Activated T-cell treated with anti-CD3 and anti-CD28 coated beads for 48 hours (primary cell): ENCODE measurements at regions not wholly inside any gene's neighbourhood (a gene's known extent, or its start where the extent isn't known, plus 50 kb on each side); places are given as distances from the start of the nearest gene placed in this dataset.

ENCODE experiments used
- DNase-seq: peaks from one replicate; pipeline ENCODE4 v3.0.0-alpha.2; 2020; ENCODE audit warnings: low read depth

DNA sequence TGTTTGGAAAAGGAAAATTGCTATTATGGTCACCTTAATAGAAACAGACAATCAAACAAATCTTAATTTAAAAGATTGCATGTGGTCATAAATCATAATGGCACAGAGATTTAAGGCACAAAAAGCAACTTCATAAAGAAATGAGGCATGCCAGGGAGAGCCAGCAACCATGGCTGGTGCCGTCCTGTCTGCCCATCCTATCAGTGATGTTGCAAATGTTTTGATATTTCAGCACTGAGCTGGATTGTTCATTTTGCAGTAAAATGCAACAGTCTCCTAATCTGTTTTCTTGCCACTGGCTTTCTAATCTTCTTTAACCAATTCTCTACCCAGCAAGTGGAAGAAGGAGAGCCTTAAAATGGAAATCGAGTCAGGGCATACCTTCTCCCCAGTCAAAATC, 249.8 kb downstream of the SAMD5 start:
- no peak for DNase-seq

DNA sequence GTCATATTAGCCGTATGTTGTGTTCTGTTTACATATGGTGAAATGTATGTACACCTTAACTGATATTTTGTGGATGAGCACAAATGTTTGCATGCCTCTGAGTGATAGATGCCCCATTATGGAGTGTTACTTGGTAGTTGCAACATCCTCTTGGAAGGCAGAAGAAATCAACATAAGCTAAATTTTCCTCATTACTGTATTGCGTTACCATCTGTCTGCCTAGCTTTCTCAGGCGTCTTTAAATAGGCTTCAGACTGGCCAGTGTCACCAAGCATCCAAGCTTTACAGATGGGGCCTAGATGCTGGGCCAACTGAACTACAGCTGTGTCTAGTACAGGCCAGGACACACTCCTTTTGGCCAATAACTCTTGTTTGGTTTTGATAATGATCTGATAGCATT, 250.6 kb downstream of the SAMD5 start:
- no peak for DNase-seq

DNA sequence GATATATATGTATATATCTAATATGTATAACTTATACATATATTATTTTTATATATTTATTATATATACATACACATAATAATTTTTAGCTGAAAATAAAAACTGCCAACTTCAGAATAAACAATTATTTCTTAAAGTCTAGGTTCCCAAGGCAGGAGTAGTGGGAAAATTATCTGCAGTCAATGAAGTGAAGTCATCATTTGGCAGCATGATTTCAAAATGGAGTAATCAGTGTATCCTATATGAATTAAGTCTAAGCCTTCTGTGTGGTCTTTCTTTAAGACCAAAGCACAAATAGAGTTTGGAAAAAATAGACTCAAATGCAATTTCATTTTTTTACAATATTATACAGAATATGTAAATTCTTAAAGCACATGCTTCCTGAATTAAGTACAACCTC, 251.0 kb downstream of the SAMD5 start:
- no peak for DNase-seq

DNA sequence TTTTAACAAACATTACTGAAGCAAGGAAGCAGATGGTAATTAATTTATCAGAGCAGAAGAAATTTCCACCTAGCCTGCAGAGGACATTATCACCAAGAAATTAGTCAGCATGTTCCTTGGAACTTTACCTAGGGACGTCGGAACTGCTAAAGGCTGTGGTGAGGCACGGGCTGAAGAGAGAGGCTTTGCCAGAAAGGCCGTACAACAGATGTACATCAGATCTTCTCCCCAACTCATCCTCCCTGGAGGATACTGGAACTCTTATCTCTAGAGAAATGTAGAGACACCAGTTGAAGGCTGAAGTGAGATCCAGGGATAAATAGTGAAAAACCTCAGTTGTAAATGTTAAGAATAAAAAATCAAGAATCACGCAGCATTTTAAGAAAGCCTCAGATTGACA, 257.1 kb downstream of the SAMD5 start:
- DNase-seq, result no peak

DNA sequence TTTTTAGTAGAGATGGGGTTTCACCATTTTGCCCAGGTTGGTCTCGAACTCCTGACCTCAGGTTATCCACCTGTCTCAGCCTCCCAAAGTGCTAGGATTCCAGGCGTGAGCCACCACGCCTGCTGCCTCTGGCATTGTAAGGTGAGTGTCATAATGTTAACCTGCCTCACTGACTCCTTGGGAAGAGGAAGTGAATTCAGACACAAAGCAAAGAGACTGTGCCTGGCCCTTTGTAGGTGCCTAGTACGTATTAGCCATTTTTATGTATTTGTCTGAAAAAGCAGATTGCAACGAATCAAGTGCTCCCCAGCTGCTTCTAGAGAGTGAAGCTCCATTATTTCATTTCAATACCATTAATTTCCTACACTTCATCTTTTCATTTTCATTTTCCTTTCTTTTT, 260.5 kb downstream of the SAMD5 start:
- no peak for DNase-seq

DNA sequence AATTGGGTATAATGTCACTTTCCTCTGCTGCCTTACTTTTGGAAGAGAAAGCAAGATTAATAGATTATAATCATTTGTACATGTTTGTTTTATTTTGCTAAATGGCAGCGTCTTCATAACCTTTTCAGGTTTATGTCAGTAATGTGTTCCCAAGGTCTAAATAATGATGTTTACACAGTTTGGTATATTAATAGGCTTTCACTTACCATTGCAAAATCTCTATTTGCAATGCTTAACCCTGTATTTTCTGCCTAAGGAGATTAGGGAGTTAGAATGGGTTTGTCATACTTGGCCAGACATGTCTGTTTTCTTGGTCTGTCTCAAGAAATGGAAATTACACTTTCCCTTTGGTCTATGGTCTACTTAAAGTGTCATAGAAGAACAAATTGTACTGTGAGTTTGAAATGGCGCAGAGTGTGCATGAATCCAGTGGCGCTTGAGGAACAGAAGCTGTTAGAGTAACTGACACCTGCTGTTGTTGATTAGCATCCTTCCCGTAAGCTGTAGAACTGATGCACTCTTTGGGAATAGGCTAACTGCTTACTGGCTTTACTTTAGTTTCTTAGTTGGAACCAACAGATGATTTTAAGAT, 261.1 kb downstream of the SAMD5 start:
- DNase-seq, result no peak

DNA sequence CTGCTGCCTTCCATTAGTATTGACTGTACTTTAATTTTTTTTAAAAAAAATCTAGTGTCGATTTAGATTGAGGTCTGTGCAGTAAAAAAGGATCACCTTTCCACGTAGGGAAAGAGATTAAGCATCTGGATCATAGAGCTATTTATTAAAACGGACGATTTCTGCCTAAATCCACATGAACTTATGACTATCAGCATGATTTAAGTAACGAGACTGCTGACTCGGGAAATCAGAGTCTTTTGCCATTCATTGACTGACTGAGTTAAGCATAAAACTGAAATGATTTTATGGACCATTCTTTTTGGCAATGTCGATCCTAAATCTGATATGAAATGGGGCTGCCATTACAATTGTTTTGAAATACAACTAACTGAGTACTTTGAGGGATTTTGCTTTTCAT, 261.7 kb downstream of the SAMD5 start:
- DNase-seq, result no peak

DNA sequence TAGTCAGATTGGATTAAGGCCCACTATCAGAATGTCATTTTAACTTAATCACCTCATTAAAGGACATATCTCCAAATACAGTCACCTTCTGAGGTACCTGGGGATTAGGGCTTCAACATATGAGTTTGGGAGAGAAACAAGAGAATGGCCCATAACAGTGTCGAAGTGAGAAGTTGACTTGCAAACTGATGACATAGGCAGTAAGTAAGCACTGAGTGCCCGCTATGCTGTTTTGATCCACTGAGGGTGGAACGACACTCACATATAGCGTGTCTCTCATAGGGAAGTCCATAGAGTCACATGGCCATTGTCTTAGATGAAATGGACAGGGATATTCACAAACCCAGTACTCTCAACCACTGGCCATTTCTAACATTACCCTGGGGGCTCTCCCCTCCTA, 264.2 kb downstream of the SAMD5 start:
- DNase-seq, result no peak

DNA sequence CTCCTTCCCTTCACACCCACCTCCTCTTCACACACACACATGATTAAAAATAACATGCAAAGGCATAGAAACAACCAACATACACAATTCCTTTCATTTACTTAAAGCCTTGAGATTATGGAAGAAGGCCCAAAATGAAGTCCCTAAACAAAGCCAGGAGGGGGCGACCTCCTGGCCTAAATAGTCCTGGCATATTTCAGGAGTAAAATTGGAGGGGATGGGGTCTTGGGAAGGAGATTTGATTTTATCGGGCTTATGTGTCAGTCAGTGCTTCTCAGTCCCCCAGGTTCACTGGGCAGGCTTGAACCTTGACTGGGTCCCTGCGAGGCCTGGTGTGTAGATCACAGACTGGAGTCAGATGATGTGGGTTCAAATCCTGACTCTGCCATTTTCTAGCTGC, 266.4 kb downstream of the SAMD5 start:
- DNase-seq, result no peak

DNA sequence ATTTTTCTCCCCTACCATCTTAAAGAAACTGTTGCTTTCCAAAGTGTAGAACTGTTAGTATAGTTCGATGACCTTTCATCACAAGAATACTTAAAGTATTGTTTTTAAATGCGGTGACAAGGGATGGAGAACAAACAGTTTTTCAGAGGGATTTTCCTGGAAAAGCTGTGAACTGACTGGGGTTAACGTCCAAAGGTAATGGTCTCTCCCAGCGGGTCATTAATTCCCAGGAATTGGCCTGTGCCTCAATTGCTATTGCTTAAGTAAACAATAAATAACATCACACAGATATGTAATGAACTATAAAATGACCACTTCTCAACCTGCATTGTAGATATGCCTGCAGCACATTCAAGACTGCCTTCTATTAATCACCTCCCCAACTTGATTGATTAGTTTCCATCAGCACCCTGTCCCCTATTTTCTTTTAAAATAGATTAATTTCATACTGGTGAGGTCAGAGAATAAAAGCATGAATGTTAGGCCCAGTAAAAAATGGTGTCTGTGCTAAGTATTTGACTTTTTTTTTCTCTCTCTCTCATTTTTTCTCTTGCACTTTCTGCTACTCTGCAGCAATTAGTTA, 268.2 kb downstream of the SAMD5 start:
- no peak for DNase-seq

DNA sequence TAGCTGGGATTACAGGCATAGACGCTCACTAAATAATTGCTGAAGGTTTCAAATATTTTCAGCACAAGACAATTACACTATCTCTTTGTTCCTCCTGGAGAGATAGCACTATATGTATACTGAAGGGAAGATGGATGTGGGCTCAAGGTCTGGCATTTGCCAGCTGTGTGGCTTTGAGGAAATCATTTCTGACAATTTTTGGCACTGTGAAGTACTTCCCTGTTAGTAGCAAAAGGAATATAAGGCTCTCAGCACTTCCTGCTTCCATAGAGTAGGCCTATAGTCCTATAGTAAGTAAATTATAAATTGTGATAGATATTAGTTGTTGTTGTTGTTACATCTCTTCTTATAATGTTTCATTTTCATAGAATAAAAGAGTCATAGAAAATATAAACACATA, 271.1 kb downstream of the SAMD5 start:
- no peak for DNase-seq

DNA sequence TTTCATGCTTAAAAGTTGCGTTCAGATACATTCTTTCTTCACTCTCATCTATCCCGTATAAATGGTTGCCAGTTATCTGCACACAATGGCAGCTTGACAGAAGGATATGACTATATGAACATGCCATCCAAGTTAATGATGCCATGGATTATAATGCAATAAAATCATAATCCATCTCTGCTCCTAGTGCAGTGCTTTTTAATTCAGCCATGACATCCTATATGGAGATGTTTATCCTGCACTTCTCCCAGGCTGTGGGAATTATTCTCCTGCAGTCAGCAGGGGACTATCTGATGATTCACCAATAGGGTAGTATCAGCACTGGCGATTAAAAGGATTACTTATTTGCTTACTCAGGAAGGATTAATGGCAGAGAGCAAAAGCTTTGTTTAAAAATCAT, 273.8 kb downstream of the SAMD5 start:
- no peak for DNase-seq

DNA sequence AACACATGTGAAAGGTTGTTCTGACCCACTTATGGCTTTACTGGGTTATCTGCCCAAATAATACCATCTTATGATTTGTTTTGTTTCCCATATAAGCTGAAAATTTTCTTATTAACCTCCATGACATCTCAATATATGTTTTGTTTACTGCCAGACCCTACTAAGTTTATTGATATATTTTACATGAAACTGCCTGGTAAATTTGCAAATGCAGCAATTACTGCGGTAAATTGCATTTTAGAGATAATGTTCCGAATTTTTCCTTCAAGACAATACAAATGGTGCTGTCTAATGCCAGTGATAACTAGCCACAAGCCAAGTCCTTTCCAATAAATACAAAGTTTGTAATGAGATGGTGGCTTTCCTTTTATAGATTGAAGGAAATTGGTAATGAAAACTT, 275.9 kb downstream of the SAMD5 start:
- no peak for DNase-seq

DNA sequence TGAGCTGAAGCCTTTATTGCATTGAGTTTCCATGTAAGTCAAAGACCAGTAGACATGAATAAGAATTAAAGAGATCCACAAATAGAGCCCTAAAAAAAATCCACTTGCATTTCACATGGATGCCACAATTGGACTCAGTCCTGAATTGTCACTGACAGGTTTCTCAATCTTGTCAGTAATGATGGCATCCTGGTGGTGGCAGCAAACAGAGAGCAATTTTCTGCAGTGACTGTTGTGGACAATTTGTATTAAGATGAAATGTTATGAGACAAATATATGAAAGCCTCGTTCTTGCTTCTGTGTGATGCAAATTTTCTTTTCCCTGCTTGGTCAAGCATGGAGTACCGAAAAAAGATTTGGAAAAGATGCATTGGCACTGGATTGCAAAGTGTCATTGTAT, 278.9 kb downstream of the SAMD5 start:
- no peak for DNase-seq

DNA sequence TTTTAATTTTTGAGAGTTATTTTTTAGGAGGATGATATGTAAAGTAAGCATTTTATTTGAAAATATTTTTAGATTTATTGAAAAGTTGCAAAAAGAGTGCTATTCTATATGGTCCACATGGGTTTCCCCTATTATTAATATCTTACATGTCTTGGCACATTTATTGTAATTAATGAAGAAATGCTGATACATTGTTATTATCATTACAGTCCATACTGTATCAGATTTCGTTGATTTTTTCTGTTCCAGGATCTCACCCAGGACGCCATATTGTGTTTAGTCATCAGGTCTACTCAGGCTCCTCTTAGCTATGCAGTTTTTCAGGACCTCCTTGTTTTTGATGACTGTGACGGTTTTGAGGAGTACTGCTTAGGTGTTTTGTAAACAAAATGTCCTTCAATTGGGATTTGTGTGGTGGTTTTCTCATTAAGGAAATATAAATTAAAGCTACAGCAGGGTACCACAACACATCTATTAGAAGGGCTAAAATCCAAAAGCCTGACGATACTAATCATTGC, 281.0 kb downstream of the SAMD5 start:
- DNase-seq, result no peak

DNA sequence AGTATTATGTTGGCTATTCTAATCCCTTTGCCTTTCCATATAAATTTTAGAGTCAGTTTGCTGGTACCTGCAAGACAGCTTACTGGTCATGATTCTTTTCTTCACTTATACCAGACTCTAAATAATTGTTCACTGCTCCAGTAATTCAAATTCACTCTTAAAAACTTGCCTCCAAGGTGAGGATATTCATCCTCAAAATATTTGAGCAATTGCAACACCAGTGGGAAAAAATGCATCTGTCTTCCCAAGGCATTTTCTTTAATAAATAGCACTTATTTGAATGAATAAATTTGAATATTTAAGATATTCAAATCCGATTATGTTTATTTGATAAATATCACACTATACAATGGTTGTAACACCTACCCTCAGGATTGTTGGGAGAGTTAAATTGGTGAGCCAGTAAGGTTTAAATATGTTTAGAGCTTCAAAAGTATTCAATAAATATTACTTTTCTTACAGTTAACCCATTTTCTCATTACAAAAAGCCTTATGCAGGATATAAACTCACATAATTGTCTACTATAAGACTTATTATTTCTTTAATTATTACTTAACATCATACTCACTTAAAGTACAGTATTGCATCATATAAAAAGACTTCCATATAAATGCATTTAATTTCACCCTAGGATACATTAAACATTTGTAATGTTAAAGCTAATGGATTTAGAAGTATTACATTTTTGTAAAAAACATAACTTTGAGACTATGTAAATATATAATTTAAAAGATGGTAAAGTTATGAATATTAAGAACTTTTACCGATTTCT, 285.6 kb downstream of the SAMD5 start:
- no peak for DNase-seq

DNA sequence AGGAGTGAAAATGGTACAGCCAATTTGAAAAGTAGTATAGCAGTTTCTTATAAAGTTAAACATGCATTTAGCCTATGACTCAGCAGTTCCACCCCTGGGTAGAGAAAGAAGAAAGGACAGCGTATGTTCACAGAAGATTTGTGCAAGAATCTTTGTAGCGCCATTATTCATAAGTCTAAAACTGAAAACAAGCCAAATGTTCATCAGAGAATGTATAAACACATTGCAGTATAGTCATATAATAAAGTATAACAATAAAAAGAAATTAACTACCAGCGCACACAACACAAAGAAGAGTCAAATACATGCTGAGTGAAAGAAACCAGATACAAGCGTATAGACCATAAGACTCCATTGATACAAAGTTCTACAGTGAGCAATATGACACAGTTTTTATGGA, 294.0 kb downstream of the SAMD5 start:
- DNase-seq, result no peak

DNA sequence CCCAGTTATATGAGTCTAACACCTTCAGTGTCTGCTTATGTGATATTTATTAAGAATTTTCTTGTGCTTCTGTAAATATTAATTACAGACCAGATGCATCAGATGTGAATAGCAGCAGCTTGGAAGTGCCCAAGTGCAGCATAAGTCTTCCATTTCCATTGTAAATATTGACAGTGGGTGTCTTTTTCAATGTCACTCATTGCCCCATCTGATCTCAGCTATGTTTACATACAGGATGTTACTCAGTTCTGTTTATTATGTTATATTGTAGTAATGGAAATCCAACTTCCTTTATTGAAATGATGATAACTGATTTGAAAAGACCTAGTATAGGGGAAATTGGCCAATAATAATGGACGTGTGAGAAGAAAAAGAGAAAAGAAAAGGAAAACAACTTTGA, 296.7 kb downstream of the SAMD5 start:
- DNase-seq, result no peak

DNA sequence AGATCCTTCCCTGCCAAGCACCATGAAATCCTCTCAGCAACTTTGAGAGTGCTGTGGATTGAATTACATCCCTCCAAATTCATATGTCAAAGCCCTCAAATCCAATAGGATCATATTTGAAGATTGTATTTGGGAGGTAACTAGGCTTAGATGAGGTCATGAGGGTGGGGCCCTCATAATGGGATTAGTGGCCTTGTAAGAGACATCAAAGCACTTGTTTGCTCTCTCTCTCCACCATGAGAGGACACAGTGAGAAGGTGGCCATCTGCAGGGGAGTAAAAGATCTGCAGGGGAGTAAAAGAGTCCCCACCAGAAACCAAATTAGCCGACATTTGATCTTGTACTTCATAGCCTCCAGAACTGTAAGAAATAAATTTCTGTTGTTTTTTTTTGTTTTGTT, 298.2 kb downstream of the SAMD5 start:
- no peak for DNase-seq

DNA sequence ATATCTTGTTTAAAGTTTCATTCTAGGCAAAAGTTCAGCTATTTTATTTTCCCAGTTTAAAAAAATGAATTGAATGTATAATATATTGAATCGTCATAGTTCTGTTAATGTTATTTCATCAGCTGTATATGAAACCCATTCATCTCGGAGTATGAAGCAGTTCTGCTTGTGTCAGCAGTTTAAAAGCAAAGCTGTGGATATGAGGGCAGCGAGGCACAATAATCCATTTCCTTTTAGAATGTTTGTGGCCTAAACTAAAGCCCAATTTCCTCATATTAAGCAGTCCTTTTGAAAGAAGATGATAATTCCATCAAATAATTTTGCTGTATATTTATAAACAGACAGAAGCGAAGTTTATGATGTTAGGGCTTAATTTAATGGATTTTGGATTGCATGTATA, 300.1 kb downstream of the SAMD5 start:
- DNase-seq, result no peak

DNA sequence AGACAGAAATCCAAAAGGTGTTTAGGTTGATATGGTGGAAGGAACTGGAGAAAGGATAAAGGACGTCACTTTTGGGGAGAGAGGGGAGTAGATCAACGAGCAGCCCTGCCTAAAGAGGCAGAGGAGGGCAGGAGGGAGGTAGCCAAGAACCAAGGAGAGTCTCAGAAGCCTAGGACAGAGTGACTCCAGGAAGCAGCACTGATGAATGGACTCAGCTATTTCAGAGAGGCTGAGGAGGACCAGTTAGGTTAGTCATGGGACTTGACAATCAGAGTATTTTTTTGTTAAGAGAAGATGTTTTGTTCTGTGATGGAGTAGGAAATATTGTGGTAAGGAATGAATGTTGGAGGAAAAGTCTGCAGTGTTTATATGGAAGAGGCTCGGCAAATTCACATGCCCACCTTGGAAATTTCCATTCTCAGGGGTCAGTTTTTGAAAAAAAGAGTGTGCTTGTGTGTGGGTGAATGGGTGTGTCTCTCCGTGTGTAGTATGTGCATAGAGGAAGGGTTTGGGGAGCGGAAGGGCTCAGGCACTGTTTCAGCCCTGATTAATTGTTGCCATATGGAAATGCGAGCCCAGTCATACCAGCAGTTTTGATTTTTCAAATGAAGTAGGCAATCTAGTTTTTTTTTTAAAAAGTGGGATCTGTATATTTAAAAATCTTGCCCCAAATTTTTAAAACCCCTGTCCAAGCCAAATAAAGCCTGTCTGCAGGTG, 303.6 kb downstream of the SAMD5 start:
- DNase-seq, result no peak

DNA sequence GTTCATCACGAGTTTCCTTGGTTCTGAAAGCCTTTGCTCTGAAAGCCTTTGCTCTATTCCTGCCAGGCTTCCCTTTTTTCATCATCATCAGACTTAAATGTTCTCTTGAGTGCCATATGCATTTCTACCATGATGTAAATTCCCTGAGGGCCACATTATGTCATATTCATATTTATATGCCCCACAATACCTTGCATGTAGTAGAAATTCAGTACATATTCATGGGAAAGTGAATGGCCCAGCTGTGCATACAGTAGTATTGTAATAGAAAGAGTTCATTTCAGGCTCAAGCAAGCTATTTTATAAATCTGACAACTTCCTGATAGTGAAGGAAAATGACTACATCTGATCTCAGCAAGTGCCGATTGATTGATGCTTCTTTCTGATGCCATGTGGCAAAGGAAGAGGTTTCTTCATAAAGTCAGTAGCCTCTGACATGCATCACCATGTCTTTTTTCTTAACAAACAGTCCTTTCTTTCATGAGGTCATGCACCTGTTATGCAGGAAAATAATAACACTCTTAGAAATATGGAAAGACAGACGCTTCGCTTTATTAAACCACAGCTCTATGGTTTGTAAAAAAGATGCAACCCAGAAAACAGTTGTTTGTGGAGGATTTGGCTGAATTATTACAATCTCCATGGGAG, 308.7 kb downstream of the SAMD5 start:
- no peak for DNase-seq
